Neutrophil (primary cell): ENCODE measurements at regions not wholly inside any gene's neighbourhood (a gene's known extent, or its start where the extent isn't known, plus 50 kb on each side); places are given as distances from the start of the nearest gene placed in this dataset.

Source experiments
- H3K27ac ChIP-seq: fragments of 200-600 bp; sonication (generic); 2 replicates; pipeline ENCODE4 v1.5.1; 2016; ENCODE audit warnings: mild to moderate bottlenecking, moderate library complexity
- H3K27me3 ChIP-seq: fragments of 200-600 bp; sonication (generic); 2 replicates; pipeline ENCODE4 v1.6.0; 2016; ENCODE audit warnings: mild to moderate bottlenecking
- H3K36me3 ChIP-seq: fragments of 200-600 bp; sonication (generic); 2 replicates; pipeline ENCODE4 v1.5.1; 2017
- H3K4me1 ChIP-seq, 2 experiments: fragments of 200-600 bp in 1 of 2; sonication (generic) in 1 of 2; 1 replicate in 1 of 2; 2 replicates in 1 of 2; pipeline versions ENCODE4 v1.5.1 to v1.6.1; 2013 to 2016; ENCODE audit warnings: low read depth in 1 of 2, low read length in 1 of 2, mild to moderate bottlenecking in 1 of 2, moderate library complexity in 1 of 2; ENCODE audit not compliant: control insufficient read depth in 1 of 2, insufficient read depth in 1 of 2
- H3K4me3 ChIP-seq, 2 experiments: fragments of 200-600 bp in 1 of 2; sonication (generic) in 1 of 2; 1 replicate in 1 of 2; 2 replicates in 1 of 2; pipeline ENCODE4 v1.5.1; 2013 to 2016; ENCODE audit warnings: low read depth in 1 of 2, low read length in 1 of 2, mild to moderate bottlenecking in 1 of 2, moderate library complexity in 1 of 2
- H3K9me3 ChIP-seq: fragments of 200-600 bp; sonication (generic); 2 replicates; pipeline ENCODE4 v1.5.1; 2016
- TF ChIP-seq, protein P1 (sequence below): fragments of 200-600 bp; sonication (generic); IDR thresholded peaks from 2 replicates; pipeline ENCODE4 v1.5.1; 2016; ENCODE audit warnings: antibody characterized with exemption

GRCh38 chr17:64774888-64775540, 112.9 kb upstream of the SMURF2 start:
- H3K4me1 ChIP-seq: peaks cover 39 to 44% of the 10 kb centered on the region in 2 experiments
- no peaks in the 10 kb centered on the region for H3K9me3 ChIP-seq
- H3K27me3 ChIP-seq: peaks cover 19% of the 10 kb centered on the region
- H3K27ac ChIP-seq: no peak overlapping the region
- TF ChIP-seq, protein P1, sequence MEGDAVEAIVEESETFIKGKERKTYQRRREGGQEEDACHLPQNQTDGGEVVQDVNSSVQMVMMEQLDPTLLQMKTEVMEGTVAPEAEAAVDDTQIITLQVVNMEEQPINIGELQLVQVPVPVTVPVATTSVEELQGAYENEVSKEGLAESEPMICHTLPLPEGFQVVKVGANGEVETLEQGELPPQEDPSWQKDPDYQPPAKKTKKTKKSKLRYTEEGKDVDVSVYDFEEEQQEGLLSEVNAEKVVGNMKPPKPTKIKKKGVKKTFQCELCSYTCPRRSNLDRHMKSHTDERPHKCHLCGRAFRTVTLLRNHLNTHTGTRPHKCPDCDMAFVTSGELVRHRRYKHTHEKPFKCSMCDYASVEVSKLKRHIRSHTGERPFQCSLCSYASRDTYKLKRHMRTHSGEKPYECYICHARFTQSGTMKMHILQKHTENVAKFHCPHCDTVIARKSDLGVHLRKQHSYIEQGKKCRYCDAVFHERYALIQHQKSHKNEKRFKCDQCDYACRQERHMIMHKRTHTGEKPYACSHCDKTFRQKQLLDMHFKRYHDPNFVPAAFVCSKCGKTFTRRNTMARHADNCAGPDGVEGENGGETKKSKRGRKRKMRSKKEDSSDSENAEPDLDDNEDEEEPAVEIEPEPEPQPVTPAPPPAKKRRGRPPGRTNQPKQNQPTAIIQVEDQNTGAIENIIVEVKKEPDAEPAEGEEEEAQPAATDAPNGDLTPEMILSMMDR: no peak
- no peak overlapping the region for H3K4me3 ChIP-seq
- H3K36me3 ChIP-seq: peaks cover 24% of the 10 kb centered on the region

DNA sequence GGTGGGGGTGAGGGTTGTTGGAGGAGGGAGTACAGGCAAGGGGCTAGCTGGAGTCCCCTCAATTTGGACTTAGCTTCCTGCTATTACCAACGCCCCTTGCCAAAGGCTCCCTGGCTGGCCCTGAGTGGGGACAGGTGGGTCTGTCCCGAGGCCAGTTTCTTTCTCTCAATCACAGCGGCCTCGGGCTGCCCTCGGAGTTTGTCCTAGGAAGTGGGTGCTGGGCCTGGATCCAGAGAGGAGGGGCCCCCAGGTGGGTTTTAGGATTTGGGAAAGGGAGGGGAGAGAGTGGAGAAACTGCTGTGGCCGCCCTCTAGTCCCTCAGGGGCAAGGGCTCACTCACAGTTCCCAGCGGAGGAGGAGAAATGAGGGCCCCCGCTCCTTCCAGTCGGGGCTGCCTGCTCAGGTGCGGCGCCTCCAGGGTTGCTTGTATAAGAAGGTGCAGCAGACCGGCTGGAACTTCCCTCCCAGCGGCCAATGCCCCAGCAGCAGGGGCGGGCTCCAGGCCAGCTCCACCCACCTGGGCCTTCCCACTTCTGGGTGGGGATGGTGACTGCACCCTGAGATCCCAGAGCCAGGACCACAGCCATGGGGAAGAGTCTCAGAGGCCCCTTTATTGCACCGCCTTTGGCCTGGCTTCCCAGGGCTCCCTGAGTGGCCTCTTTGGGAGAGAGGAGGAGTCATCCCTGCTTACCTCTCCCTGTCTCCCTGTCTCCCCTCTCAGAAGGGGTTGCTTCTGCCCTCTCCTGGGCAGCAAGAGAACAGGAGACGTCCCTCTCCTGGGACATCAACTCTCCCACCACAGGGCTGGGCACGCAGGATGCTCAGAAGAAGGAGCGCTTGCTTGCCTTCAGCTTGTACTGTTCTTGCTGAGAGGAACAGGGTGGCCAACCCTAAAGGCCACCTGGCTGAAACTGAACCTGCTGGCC, 112.0 kb upstream of the SMURF2 start:
- H3K36me3 ChIP-seq: peaks cover 25% of the 10 kb centered on the region
- TF ChIP-seq, protein P1: no peak
- peaks cover 10% of the 10 kb centered on the region for H3K27me3 ChIP-seq
- no peaks in the 10 kb centered on the region for H3K9me3 ChIP-seq
- peak overlapping the region; percentile 25 for H3K27ac ChIP-seq
- H3K4me3 ChIP-seq: no peak overlapping the region
- H3K4me1 ChIP-seq: peaks cover 30 to 35% of the 10 kb centered on the region in 2 experiments

DNA sequence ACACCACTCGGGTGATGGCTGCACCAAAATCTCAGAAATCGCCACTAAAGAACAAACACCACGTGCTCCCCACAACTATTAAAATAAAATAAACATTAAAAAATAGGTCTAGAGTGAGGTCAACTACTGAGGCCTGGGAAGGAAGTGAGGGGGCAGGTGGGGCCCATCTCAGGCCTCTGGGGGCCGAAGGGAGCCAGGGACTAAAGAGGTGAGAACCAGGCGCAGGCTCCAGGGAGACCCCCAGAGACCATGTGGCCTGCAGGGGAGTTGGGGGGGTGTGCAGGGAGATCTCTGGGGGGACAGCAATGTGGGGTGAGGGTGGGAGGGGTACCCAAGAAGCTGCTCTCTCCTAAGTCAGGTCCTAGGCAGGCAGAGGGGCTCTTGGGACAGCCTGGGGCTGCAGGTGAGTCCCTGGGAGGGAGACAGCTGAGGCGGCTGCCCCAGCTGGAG, 111.3 kb upstream of the SMURF2 start:
- TF ChIP-seq, protein P1: no peak
- Histone ChIP-seq H3K27ac (no peak overlapping the region), H3K4me3 (no peak overlapping the region)

DNA sequence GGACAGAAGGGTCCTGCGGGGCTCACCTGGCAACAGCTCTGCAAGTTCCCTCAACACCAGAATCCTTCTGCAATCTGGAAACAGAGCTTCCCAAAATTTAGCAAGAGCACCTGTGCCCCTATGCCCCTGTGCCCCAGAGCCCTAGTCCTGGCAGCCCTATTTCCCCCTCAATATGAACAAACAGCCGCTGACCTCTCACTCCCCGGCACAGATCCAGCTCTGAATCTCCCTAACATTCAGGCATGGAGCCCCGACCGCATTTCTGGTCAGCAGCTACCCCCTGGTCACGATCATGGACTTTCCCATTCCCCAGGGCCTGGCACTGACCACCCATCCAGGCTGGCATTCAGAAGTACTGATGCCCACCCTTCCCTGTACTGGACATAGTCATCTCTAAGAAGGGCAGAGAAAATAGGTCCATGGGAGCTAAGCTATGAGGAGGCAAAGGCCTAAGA, 110.8 kb upstream of the SMURF2 start:
- H3K27ac ChIP-seq: no peak overlapping the region
- peaks cover 23% of the 10 kb centered on the region for H3K36me3 ChIP-seq
- H3K4me3 ChIP-seq: no peak overlapping the region
- H3K4me1 ChIP-seq: peaks cover 18 to 22% of the 10 kb centered on the region in 2 experiments
- no peaks in the 10 kb centered on the region for H3K27me3 ChIP-seq
- H3K9me3 ChIP-seq: no peaks in the 10 kb centered on the region
- TF ChIP-seq, protein P1: no peak

More for the DNA sequence above, 111.3 kb upstream of the SMURF2 start:
- peaks cover 23 to 28% of the 10 kb centered on the region in 2 experiments for H3K4me1 ChIP-seq
- H3K36me3 ChIP-seq: peaks cover 21% of the 10 kb centered on the region
- no peaks in the 10 kb centered on the region for H3K9me3 ChIP-seq
- H3K27me3 ChIP-seq: peaks cover 3% of the 10 kb centered on the region

DNA sequence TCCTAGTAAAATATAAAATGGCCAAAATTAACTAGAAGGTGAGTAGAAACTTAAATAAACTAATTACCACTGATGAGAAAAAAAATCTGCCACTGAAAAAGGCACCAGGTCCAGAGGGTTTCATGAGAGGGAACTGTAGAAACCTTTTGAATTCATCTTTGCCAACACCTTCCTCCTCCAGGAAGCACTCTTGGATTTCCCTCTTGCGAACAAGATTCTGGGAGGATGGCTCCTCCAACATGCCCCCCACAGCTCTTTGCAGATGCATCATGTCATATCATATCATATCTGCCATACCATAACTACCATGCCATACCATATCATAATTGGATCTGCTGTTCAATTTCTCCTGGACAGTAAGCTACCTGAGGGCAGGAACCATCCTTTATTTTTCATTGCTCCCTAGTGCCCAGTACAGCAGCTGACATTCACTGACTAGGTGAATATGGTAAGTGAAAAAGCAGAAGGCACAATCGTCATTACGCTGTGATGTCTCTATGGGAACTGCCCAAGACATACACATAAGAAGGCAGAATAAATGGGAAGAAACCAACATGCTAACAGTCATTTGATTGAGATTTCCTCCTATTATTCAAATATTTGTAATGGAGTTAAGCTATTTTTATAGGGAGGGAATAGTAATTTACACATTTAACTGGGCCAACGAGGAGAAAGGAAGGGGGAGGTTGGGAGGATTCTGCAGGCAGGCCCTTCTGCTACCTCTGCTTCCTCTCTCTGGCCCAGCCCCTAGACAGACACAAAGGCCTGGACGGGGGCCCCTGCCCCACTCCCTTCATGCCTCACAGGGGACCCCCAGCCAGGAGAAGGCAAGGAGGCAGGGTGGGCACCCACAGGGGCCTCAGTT, 110.1 kb upstream of the SMURF2 start:
- peaks cover 12 to 16% of the 10 kb centered on the region in 2 experiments for H3K4me1 ChIP-seq
- no peaks in the 10 kb centered on the region for H3K9me3 ChIP-seq
- no peak overlapping the region for H3K4me3 ChIP-seq
- peak overlapping the region; percentile 8 for H3K27ac ChIP-seq
- H3K36me3 ChIP-seq: peaks cover 29% of the 10 kb centered on the region
- H3K27me3 ChIP-seq: no peaks in the 10 kb centered on the region
- TF ChIP-seq, protein P1: no peak
